Daoy (cell line): ENCODE measurements at regions not wholly inside any gene's neighbourhood (a gene's known extent, or its start where the extent isn't known, plus 50 kb on each side); places are given as distances from the start of the nearest gene placed in this dataset.
A peak's percentile ranks its signal among the peaks of the same experiment; 100 is the strongest.

Experiments
- DNase-seq: peaks from one replicate; pipeline ENCODE4 v3.0.0-alpha.2; 2015; ENCODE audit warnings: low read depth

- peak; percentile 4 for DNase-seq
Observed at GRCh38 chr7:145645135-145645515, 471.5 kb upstream of the CNTNAP2 start.

- peak; percentile 37 for DNase-seq
Observed at GRCh38 chr7:145644426-145645134, 472.0 kb upstream of the CNTNAP2 start.

- peak; percentile 4 for DNase-seq
Observed at GRCh38 chr7:145643981-145644380, 472.6 kb upstream of the CNTNAP2 start.

- DNase-seq: no peak
Observed at GRCh38 chr7:145633513-145633912, 483.1 kb upstream of the CNTNAP2 start.

- no peak for DNase-seq
Observed at GRCh38 chr7:145624618-145625017, 492.0 kb upstream of the CNTNAP2 start.

- no peak for DNase-seq
Observed at GRCh38 chr7:145605963-145606362, 510.6 kb upstream of the CNTNAP2 start.

GRCh38 chr7:145599376-145599775 lies 517.2 kb upstream of the CNTNAP2 start:
- no peak for DNase-seq

GRCh38 chr7:145584401-145584800 lies 532.2 kb upstream of the CNTNAP2 start:
- DNase-seq: no peak

GRCh38 chr7:145582742-145583303 lies 533.8 kb upstream of the CNTNAP2 start:
- DNase-seq: no peak

- no peak for DNase-seq
Observed at GRCh38 chr7:145557805-145558204, 558.8 kb upstream of the CNTNAP2 start.

- no peak for DNase-seq
Observed at GRCh38 chr7:145543242-145543641, 573.4 kb upstream of the CNTNAP2 start.

GRCh38 chr7:145539910-145540309 lies 576.7 kb upstream of the CNTNAP2 start:
- no peak for DNase-seq

GRCh38 chr7:145534301-145534700 lies 582.3 kb upstream of the CNTNAP2 start:
- no peak for DNase-seq

GRCh38 chr7:145520284-145520683 lies 596.3 kb upstream of the CNTNAP2 start:
- no peak for DNase-seq

GRCh38 chr7:145511004-145511403 lies 605.6 kb upstream of the CNTNAP2 start:
- DNase-seq: no peak

GRCh38 chr7:145497911-145498525 lies 618.6 kb upstream of the CNTNAP2 start:
- DNase-seq: no peak

- DNase-seq: no peak
Observed at GRCh38 chr7:145490356-145490755, 626.2 kb upstream of the CNTNAP2 start.

GRCh38 chr7:145489609-145490008 lies 627.0 kb upstream of the CNTNAP2 start:
- DNase-seq: no peak

- no peak for DNase-seq
Observed at GRCh38 chr7:145488816-145489215, 627.8 kb upstream of the CNTNAP2 start.

GRCh38 chr7:145481985-145482384 lies 634.6 kb upstream of the CNTNAP2 start:
- no peak for DNase-seq

GRCh38 chr7:145478541-145478940 lies 638.1 kb upstream of the CNTNAP2 start:
- no peak for DNase-seq

GRCh38 chr7:145474009-145474686 lies 638.3 kb upstream of the TPK1 start:
- no peak for DNase-seq

GRCh38 chr7:145471883-145472282 lies 636.0 kb upstream of the TPK1 start:
- no peak for DNase-seq
